ENCODE measurements at regions not wholly inside any gene's neighbourhood (a gene's known extent, or its start where the extent isn't known, plus 50 kb on each side); places are given as distances from the start of the nearest gene placed in this dataset.
"Not testable (repeated sequence)": the region's sequence is repeated elsewhere in the genome, so short reads cannot be mapped to it uniquely, and the experiment has no call there.

DNA sequence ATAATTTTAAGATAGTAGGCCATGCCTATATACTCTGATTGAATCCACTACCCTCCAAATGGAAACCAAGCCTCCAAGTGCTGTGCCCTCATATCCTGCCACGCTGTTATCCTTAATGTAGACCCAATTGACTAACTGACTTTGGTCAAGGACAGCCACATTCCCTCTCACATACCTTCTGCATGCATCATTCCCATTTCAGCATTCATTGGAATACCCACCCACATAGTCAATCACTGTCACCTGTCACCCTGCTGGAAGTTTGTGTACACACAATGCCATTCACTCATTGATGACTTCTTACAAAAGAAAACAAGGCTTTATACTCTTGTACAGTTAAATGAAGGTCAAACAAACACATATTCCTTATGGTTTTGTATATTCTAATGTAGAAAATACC lies 221.1 kb upstream of the PBX1 start:
- DNase-seq, result no peak

DNA sequence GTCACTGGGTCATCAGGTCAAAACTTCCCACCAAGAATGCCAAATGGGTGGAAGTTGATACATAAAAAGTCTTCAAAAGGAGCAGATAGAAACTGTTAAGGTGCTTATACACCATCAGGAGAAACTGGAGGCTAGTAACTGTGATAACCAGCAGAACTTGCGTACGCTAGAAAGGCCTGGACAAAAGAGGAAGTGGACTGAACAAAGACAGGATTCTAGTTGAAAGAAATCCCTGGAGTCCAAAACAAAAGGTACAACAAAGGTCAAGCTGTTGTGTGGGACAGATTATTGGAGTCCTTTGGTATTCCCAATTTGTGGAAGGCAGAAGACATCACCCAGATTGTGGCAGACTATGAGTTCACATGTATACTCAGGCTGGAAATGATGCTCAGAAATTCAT lies 215.8 kb upstream of the PBX1 start:
- DNase-seq, result no peak

DNA sequence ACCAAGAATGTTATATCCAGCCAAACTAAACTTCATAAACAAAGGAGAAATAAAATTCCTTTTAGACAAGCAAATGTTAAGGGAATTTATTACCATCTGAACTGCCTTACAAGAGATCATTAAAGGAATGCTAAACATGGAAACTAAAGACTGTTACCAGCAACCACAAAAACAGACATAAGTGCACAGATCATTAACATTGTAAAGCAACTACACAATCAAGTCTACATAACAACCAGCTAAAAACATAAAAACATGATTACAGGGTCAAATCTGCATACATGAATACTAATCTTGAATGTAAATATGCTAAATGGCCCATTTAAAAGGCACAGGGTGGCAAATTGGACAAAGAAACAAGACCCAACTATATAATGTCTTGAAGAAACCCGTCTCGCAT lies 211.0 kb upstream of the PBX1 start:
- no peak for DNase-seq

- no peak for DNase-seq
Observed at GRCh38 chr1:164356511-164356910, 202.5 kb upstream of the PBX1 start.

DNA sequence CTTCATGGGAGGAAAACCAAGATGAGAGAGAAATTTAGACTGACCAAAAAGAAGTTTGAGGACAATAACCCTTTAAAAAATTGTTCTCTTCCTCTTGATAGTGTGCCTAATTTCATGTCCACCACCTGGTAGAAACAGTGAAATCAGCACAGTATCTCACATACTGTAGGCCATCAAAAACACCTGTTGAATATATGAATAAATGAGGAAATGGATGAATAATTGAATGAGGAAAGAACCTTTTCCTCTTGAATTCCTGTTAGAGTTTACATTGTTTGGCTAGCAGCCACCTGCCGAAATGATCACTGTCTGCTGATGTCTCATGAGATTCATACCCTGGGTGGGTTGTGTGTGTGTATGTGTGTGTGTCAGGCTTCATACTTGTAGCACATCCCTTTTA lies 198.7 kb upstream of the PBX1 start:
- no peak for DNase-seq

DNA sequence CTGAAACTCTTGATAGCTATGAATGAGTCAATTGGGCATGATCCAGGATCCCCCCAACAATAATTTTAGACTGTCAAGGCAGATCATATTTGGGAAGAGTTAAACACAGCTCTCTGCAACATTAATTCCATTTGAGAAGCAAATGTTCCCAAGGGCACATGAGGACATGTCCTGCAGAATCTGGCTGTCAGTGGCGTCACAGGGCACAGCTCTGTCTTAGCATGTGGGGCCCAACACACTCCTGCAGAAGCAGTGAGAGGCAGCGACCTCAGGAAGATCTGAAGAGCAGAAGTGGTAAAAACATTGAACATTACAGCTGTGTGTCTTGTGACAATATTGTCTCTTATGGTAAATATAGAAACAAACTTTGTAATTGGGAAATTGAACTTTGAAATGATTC lies 197.1 kb upstream of the PBX1 start:
- no peak for DNase-seq

DNA sequence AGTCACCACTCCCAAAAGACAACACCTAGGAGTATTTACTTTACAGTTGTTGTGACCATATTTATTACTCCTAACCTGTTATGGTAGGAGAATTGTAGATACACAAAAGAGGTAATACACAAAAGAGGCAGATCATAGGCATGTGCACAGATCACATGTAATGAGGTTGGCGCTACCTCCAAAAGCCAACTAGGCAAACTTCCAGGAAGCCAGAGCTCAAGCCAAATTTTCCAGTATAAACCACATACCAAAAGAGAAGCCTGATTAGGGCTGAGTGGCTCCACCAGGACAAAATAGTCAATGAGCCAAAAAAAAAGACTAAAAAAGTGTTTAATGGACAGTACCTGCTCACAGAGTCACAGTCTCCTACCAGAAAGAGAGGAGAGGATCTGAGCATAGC lies 195.0 kb upstream of the PBX1 start:
- no peak for DNase-seq

DNA sequence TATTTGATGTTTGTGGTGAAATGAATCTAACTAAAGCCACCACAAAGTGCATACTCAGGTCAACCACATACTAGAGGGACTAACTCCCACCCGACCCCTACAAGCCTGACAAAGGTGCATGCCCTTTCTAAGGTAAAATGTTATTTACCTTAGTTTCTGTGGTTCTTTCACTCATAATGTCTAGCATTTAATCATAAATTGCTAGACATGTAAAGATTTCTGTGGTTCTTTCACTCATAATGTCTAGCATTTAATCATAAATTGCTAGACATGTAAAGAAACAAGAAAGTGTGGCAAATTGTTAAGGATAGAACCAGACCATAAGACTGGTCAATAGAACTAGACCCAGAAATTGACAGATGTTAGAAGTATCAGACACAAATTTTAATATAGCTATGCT lies 193.0 kb upstream of the PBX1 start:
- no peak for DNase-seq

- DNase-seq, result no peak
Observed at GRCh38 chr1:164369698-164370365, 189.2 kb upstream of the PBX1 start.

DNA sequence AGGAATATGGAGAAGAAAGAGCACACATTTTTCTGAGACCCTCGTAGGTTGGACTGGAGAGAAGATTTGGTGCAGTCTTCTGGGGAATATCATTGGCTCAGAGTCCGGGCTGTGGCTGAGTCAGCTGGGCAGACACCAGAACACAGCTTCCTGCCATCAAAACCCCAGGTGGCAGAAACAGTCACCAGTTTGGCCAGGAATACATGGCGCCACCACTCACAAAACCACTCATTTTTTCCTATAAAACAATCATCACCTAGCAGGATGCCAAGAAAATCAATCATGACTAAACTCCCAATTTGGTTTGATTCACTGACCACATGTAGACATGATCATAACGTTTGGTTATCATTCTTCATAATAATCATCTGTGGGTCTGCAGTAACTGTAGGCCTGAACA lies 178.1 kb upstream of the PBX1 start:
- DNase-seq, result no peak

GRCh38 chr1:164382384-164382783 lies 176.6 kb upstream of the PBX1 start:
- DNase-seq, result peak; percentile 75

DNA sequence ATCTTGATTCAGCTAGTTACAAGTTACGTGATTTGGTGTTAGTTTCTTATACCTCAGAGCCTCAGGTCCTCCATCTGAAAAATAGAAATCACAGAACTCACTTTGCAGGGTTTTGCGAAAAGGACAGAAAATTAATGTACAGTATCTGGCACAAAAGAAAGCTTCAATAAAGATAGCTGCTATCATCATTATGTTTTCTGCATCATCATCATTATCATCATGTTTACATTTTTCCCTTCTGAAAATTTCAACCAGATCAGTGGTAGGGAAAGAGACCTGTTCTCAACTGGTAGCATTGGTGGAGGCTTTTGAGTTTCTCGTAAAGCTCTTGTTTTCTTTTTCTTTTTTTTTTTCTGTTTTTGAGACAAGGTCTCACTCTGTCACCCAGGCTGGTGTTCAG lies 174.7 kb upstream of the PBX1 start:
- no peak for DNase-seq

DNA sequence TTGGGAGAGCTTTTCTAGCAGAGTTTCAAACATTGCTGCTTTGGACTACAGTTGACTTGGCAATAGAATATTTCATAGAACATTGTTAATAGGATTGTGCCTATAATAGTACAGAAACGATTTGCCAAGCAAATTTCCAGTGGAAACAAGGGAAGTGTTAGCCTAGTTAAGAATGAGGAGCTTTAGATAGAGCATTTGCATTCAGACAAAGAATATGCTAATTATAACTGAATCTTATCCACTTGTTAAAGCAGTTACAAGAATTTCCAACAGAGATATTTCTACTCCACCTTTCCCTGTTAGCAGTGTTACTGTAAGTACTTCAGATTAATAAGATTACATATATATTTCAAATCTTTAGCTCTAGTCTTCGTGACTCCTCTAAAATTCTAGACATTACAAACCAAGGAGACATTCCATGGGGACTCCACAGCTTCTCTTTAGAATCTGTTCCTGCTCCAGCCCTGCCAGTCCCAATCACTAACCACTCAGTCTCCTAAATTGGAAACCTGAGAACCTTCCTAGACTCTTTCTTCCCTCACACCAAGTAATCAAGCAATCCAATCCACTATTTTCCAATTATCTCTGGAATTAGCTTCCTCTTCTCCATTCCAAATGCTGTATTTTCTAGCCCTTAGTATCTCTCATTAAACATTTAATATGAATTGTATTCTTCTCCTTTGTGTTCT lies 141.8 kb upstream of the PBX1 start:
- DNase-seq, result no peak

DNA sequence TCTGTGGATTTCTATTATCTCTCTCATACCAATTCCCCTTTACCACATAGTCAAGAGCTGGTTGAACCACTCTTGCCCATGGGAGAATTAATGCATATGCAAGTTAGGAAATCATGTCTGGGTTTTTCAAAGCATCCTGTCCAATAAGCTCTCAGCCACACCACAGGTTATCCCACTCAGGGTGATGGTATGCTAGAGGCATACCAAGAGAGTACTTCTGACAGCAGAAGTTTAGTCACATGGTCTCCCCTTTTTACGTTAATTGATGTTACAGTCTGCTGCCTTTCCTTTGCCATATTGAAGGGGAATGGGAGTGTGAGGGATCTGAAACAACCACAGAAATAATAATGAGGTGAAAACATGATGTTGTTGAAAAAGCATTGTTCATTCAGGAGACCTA lies 135.8 kb upstream of the PBX1 start:
- DNase-seq, result no peak

- no peak for DNase-seq
Observed at GRCh38 chr1:164433141-164433817, 125.7 kb upstream of the PBX1 start.

- DNase-seq, result no peak
Observed at GRCh38 chr1:164433818-164434170, 125.2 kb upstream of the PBX1 start.

DNA sequence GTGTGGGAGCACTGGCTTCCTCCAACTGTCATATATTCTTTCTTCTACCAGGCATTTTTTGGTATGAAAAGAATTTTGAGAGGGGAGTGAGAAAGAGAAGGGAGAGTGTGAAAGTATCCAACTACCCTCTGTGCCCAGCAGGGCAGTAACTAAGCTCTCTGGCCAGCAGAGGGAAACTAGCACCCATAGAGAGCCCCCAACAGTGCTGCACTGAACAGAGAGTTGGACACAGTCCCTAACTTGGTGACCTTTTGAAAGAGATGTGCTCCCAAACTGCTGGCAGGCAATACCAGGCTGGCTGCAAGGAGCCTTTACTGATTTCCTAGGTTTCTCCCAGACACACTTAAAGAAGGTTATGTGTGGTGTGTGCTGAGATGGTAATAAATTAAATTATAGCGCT lies 118.8 kb upstream of the PBX1 start:
- no peak for DNase-seq

- DNase-seq, result no peak
Observed at GRCh38 chr1:164443166-164443565, 115.8 kb upstream of the PBX1 start.

DNA sequence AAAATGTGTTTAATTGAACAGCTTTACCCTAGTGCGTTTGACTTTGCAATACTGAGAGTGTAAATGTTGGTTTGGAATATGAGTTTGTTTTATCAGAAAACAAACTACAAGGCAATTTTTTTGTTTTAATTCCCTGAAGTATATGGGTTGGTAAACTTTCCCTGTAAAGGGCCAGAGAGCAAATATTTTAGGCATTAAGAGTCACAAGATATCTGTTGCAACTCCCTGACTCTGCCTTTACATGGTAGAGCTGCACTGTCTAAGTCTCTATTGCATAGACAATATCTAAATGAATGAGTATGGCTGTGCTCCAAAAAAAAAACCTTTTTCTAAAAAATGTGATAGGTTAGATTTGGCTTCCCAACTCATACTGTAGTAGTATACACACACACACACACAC lies 115.1 kb upstream of the PBX1 start:
- no peak for DNase-seq

GRCh38 chr1:164446020-164446419 lies 113.0 kb upstream of the PBX1 start:
- no peak for DNase-seq

DNA sequence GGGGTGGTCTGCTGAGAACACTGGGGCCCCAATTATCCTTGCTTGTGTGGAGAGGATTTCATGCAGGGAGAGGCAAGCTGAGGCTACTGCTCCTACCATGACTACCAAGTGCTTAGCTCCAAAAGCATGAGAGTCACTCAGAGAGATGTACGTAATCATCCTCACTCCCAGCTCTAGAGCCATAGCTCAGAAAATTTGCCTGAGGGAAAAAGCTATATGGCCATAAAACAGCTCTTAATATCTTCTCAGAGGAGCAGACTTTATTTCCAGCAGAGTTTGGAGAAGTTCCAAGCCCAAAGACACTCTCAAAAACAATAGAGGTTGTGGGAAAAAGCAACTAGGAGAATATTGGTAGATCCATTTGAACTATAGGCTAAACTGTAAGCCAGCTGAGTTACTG lies 106.4 kb upstream of the PBX1 start:
- DNase-seq, result no peak

DNA sequence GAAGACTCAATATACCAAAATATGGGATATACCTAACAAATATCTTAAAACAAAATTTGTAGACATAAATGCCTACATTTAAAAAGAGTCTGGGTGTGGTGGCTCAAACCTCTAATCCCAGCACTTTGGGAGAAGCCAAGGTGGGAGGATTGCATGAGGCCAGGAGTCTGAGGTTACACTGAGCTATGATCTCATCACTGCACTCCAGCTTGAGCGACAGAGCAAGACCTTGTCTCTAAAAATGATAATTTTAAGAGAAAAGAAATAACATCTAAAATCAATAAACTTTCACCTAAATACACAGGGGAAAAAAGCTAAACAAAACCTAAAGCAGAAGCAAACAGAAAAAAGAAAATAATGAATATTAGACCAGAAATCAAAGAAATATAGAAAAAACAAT lies 102.7 kb upstream of the PBX1 start:
- DNase-seq, result no peak

GRCh38 chr1:164459176-164459575 lies 99.8 kb upstream of the PBX1 start:
- DNase-seq, result not testable (repeated sequence)

DNA sequence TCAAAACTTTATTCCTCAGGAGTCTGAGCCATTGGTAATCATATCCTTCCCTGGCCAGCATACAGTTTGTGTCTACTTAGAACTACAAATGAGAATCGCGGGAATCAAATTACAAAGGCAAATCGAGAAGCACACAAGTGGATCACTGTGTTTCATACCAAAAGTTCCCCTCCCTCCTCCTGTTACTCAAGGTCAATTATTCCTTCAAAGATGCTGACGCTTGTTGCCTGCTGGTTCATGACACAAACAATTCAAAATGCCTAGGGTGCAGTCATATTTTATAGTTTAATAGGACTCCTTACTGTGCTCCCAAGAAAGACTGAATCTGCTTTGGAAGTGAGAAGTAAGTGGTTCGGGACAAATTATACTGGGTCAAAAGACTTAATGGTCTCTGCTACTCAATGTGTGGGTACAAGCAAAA lies 93.0 kb upstream of the PBX1 start:
- no peak for DNase-seq

DNA sequence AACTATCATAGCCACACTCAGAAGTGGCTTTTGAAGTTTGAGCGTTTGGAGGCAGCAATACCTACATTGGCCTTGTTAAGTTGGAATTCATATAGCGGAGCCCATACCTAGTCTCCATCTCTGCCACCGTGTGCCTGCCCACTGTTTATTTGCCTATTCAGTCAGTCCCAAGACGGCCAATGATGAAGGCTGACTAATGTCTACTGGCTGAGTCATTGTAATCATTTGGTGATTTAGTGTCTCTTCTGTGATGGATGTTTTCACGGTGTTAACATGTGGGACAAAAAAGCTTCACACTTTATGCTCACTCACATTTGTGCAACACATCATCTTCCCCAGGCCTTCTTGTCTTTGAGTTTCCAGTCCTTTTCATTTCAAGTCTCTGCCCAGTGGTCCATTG lies 92.6 kb upstream of the PBX1 start:
- no peak for DNase-seq
